Activated CD4-positive, alpha-beta T cell treated with anti-CD3 and anti-CD28 coated beads, Interleukin-2, amount 10 ng/mL, durations not matched to agents 24 days and 14 days (primary cell): ENCODE measurements at regions not wholly inside any gene's neighbourhood (a gene's known extent, or its start where the extent isn't known, plus 50 kb on each side); places are given as distances from the start of the nearest gene placed in this dataset.

Experiments used
- DNase-seq: peaks from one replicate; pipeline ENCODE4 v3.0.0; 2022
- H3K27ac Mint-ChIP-seq: one replicate; pipeline ENCODE4 v1.8.0; 2022; ENCODE audit warnings: mild to moderate bottlenecking, mixed read lengths
- H3K27me3 Mint-ChIP-seq: one replicate; pipeline ENCODE4 v1.8.0; 2022; ENCODE audit warnings: mixed read lengths
- H3K36me3 Mint-ChIP-seq: one replicate; pipeline ENCODE4 v1.8.0; 2022; ENCODE audit warnings: low read depth, mild to moderate bottlenecking, mixed read lengths
- H3K4me1 Mint-ChIP-seq: one replicate; pipeline ENCODE4 v1.8.0; 2021; ENCODE audit warnings: mixed read lengths
- H3K4me3 Mint-ChIP-seq: one replicate; pipeline ENCODE4 v1.8.0; 2022; ENCODE audit warnings: mild to moderate bottlenecking, moderate library complexity, mixed read lengths
- H3K9me3 Mint-ChIP-seq: one replicate; pipeline ENCODE4 v1.8.0; 2021; ENCODE audit warnings: mixed read lengths
- intact Hi-C: fragments of 100-400 bp; cut with micrococcal nuclease; formaldehyde crosslinking; loops from one replicate; pipeline ENCODE4 v1.15.1; 2023

GRCh38 chr2:217433522-217433921 lies 569.3 kb downstream of the TNS1 start:
- no peak overlapping the region for H3K27ac Mint-ChIP-seq
- H3K36me3 Mint-ChIP-seq: no peaks in the 10 kb centered on the region
- intact Hi-C loops: no loop called here
- DNase-seq: no peak
- H3K4me3 Mint-ChIP-seq: no peak overlapping the region
- H3K4me1 Mint-ChIP-seq: peaks cover 5% of the 10 kb centered on the region
- no peaks in the 10 kb centered on the region for H3K9me3 Mint-ChIP-seq
- H3K27me3 Mint-ChIP-seq: no peaks in the 10 kb centered on the region

- Mint-ChIP-seq H3K36me3 (no peaks in the 10 kb centered on the region), H3K4me1 (peaks cover 5% of the 10 kb centered on the region), H3K9me3 (no peaks in the 10 kb centered on the region), H3K4me3 (no peak overlapping the region), H3K27me3 (no peaks in the 10 kb centered on the region), H3K27ac (no peak overlapping the region)
- DNase-seq: no peak
- intact Hi-C loops: no loop called here
Observed at GRCh38 chr2:217431577-217432269, 571.1 kb downstream of the TNS1 start.

- intact Hi-C loops: no loop called here
- DNase-seq: no peak
- Mint-ChIP-seq H3K4me1 (peaks cover 5% of the 10 kb centered on the region), H3K36me3 (no peaks in the 10 kb centered on the region), H3K9me3 (no peaks in the 10 kb centered on the region), H3K27me3 (no peaks in the 10 kb centered on the region), H3K4me3 (no peak overlapping the region), H3K27ac (no peak overlapping the region)
Observed at GRCh38 chr2:217430916-217431576, 571.2 kb upstream of the TNP1 start.

- no peak for DNase-seq
- intact Hi-C loops: no loop called here
- Mint-ChIP-seq H3K27me3 (no peaks in the 10 kb centered on the region), H3K36me3 (no peaks in the 10 kb centered on the region), H3K4me1 (peaks cover 5% of the 10 kb centered on the region), H3K4me3 (no peak overlapping the region), H3K27ac (no peak overlapping the region), H3K9me3 (no peaks in the 10 kb centered on the region)
Observed at GRCh38 chr2:217429981-217430500, 570.2 kb upstream of the TNP1 start.

GRCh38 chr2:217421834-217422233 lies 562.0 kb upstream of the TNP1 start:
- no peaks in the 10 kb centered on the region for H3K4me1 Mint-ChIP-seq
- no peaks in the 10 kb centered on the region for H3K36me3 Mint-ChIP-seq
- DNase-seq: no peak
- no peaks in the 10 kb centered on the region for H3K9me3 Mint-ChIP-seq
- intact Hi-C loops: no loop called here
- no peak overlapping the region for H3K27ac Mint-ChIP-seq
- H3K27me3 Mint-ChIP-seq: no peaks in the 10 kb centered on the region
- H3K4me3 Mint-ChIP-seq: no peak overlapping the region

- Mint-ChIP-seq H3K27ac (no peak overlapping the region), H3K4me1 (no peaks in the 10 kb centered on the region), H3K36me3 (no peaks in the 10 kb centered on the region), H3K4me3 (no peak overlapping the region), H3K9me3 (no peaks in the 10 kb centered on the region), H3K27me3 (peaks cover 1% of the 10 kb centered on the region)
- intact Hi-C loops: no loop called here
- DNase-seq: no peak
Observed at GRCh38 chr2:217420854-217421253, 561.0 kb upstream of the TNP1 start.

GRCh38 chr2:217419055-217419671 lies 559.3 kb upstream of the TNP1 start:
- Mint-ChIP-seq H3K27ac (no peak overlapping the region), H3K36me3 (no peaks in the 10 kb centered on the region), H3K9me3 (no peaks in the 10 kb centered on the region), H3K4me1 (no peaks in the 10 kb centered on the region), H3K4me3 (no peak overlapping the region), H3K27me3 (peaks cover 2% of the 10 kb centered on the region)
- no peak for DNase-seq
- intact Hi-C loops: no loop called here

GRCh38 chr2:217418544-217418943 lies 558.7 kb upstream of the TNP1 start:
- H3K4me1 Mint-ChIP-seq: no peaks in the 10 kb centered on the region
- no peak for DNase-seq
- peaks cover 2% of the 10 kb centered on the region for H3K27me3 Mint-ChIP-seq
- H3K9me3 Mint-ChIP-seq: no peaks in the 10 kb centered on the region
- H3K36me3 Mint-ChIP-seq: no peaks in the 10 kb centered on the region
- H3K4me3 Mint-ChIP-seq: no peak overlapping the region
- intact Hi-C loops: no loop called here
- H3K27ac Mint-ChIP-seq: no peak overlapping the region

GRCh38 chr2:217418090-217418489 lies 558.2 kb upstream of the TNP1 start:
- Mint-ChIP-seq H3K27ac (no peak overlapping the region), H3K4me1 (no peaks in the 10 kb centered on the region), H3K36me3 (no peaks in the 10 kb centered on the region), H3K27me3 (peaks cover 2% of the 10 kb centered on the region), H3K9me3 (no peaks in the 10 kb centered on the region), H3K4me3 (no peak overlapping the region)
- intact Hi-C loops: no loop called here
- DNase-seq: no peak

GRCh38 chr2:217417536-217417935 lies 557.7 kb upstream of the TNP1 start:
- no peak for DNase-seq
- no peaks in the 10 kb centered on the region for H3K4me1 Mint-ChIP-seq
- peaks cover 2% of the 10 kb centered on the region for H3K27me3 Mint-ChIP-seq
- intact Hi-C loops: no loop called here
- H3K9me3 Mint-ChIP-seq: no peaks in the 10 kb centered on the region
- H3K36me3 Mint-ChIP-seq: no peaks in the 10 kb centered on the region
- no peak overlapping the region for H3K4me3 Mint-ChIP-seq
- H3K27ac Mint-ChIP-seq: no peak overlapping the region

GRCh38 chr2:217415316-217415715 lies 555.5 kb upstream of the TNP1 start:
- DNase-seq: no peak
- no peak overlapping the region for H3K4me3 Mint-ChIP-seq
- intact Hi-C loops: no loop called here
- H3K27ac Mint-ChIP-seq: no peak overlapping the region
- peaks cover 2% of the 10 kb centered on the region for H3K27me3 Mint-ChIP-seq
- no peaks in the 10 kb centered on the region for H3K4me1 Mint-ChIP-seq
- no peaks in the 10 kb centered on the region for H3K9me3 Mint-ChIP-seq
- H3K36me3 Mint-ChIP-seq: no peaks in the 10 kb centered on the region

- H3K4me3 Mint-ChIP-seq: no peak overlapping the region
- no peak overlapping the region for H3K27ac Mint-ChIP-seq
- H3K36me3 Mint-ChIP-seq: no peaks in the 10 kb centered on the region
- H3K27me3 Mint-ChIP-seq: peaks cover 2% of the 10 kb centered on the region
- no peaks in the 10 kb centered on the region for H3K9me3 Mint-ChIP-seq
- H3K4me1 Mint-ChIP-seq: no peaks in the 10 kb centered on the region
- no peak for DNase-seq
- intact Hi-C loops: no loop called here
Observed at GRCh38 chr2:217414429-217414828, 554.6 kb upstream of the TNP1 start.

GRCh38 chr2:217413193-217413592 lies 553.3 kb upstream of the TNP1 start:
- H3K27me3 Mint-ChIP-seq: peaks cover 2% of the 10 kb centered on the region
- H3K4me3 Mint-ChIP-seq: no peak overlapping the region
- no peaks in the 10 kb centered on the region for H3K4me1 Mint-ChIP-seq
- intact Hi-C loops: no loop called here
- H3K9me3 Mint-ChIP-seq: no peaks in the 10 kb centered on the region
- no peaks in the 10 kb centered on the region for H3K36me3 Mint-ChIP-seq
- no peak overlapping the region for H3K27ac Mint-ChIP-seq
- DNase-seq: no peak

- peaks cover 2% of the 10 kb centered on the region for H3K27me3 Mint-ChIP-seq
- H3K4me3 Mint-ChIP-seq: no peak overlapping the region
- H3K9me3 Mint-ChIP-seq: peaks cover under 1% of the 10 kb centered on the region
- DNase-seq: no peak
- intact Hi-C loops: no loop called here
- H3K36me3 Mint-ChIP-seq: no peaks in the 10 kb centered on the region
- no peaks in the 10 kb centered on the region for H3K4me1 Mint-ChIP-seq
- H3K27ac Mint-ChIP-seq: no peak overlapping the region
Observed at GRCh38 chr2:217412721-217413120, 552.9 kb upstream of the TNP1 start.
